ENCODE measurements at regions not wholly inside any gene's neighbourhood (a gene's known extent, or its start where the extent isn't known, plus 50 kb on each side); places are given as distances from the start of the nearest gene placed in this dataset.

DNA sequence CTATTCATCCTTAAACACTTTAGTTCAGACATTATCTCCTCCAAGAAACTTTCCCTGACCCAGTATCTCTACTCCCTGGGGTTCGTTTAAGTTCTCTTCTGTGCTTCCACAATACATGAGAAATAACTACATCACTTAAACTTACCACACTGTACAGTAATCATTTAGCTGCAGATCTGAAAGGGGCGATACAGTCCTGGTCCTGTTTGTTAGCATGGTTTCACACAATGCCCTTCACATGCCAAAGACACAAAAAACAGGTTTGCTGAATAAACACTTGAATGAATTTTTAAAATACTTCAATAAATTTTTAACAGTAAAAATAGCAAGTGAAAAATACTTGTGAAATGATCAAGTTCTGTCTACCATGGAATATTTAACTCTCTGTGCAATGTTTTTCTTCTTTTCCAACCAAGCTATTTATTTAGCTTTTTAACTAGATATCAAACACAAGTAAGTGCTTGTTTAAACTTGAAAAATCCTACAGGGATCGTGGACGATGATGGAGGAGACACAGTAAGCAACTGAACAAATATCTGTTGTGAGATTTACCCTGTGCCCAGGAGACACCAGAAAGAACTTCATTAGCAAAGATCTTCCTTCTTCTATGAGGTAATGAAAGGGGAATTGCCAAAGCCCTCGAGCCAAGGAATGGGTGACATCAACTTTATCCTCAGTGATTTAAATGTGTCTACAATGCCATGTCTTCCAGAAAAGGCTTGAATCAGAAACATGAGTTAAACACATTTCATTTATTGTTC is 255.6 kb upstream of the GRIP1 start:
- intact Hi-C loops (cut with micrococcal nuclease; ENCODE audit: unreplicated experiment) (no loop called here), in situ Hi-C loops (cut with HindIII; ENCODE audit: extremely low pct_ligation_motif_present, low pct_unique_long_range_greater_than_20kb) (no loop called here)
- Histone ChIP-seq H3K9me3 (ENCODE audit: low read length) (no peaks in the 10 kb centered on the region), H2AFZ (ENCODE audit: low read length) (no peak overlapping the region), H3K27ac (ENCODE audit: extremely low read length, insufficient read depth, low read length) (no peak overlapping the region), H3K9ac (ENCODE audit: insufficient read depth, low read depth, low read length) (no peak overlapping the region), H3K4me2 (ENCODE audit: low read depth, low read length) (no peak overlapping the region), H3K79me2 (ENCODE audit: insufficient read depth, low read length) (no peaks in the 10 kb centered on the region), H3K4me3 (replicated peaks in 1 of 3; ENCODE audit: insufficient read depth in 1 of 3, low read depth in 2 of 3, low read length in 3 of 3) (no peak overlapping the region), H3K4me1 (ENCODE audit: insufficient read depth, low read length) (no peaks in the 10 kb centered on the region), H4K20me1 (ENCODE audit: insufficient read depth, low read length) (no peaks in the 10 kb centered on the region), H3K27me3 (ENCODE audit: control insufficient read depth in 1 of 2, insufficient read depth in 2 of 2, low read length in 2 of 2) (no peaks in the 10 kb centered on the region), H3K36me3 (replicated peaks in 1 of 2; ENCODE audit: control insufficient read depth in 1 of 2, insufficient read depth in 2 of 2, low read length in 2 of 2) (no peaks in the 10 kb centered on the region)
- DNase-seq (ENCODE audit: low spot score), result no peak
- FAIRE-seq, result no peak
- no peak for ATAC-seq
- POLR2A ChIA-PET, result no interaction called here
- 0% methylated on average over 5 of the region's 5 CpGs for WGBS (ENCODE audit: low lambda C conversion rate)
- TF ChIP-seq, protein P1, sequence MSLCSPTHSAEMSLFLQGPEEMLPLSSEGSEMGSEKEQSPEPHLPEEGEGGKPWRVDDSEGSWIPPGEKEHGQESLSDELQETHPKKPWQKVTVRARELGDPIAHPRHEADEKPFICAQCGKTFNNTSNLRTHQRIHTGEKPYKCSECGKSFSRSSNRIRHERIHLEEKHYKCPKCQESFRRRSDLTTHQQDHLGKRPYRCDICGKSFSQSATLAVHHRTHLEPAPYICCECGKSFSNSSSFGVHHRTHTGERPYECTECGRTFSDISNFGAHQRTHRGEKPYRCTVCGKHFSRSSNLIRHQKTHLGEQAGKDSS (CRISPR knock-in tag; IDR thresholded peaks at IDR 0.05; ENCODE audit: borderline replicate concordance, low read depth), result no peak
- TF ChIP-seq, protein P2, sequence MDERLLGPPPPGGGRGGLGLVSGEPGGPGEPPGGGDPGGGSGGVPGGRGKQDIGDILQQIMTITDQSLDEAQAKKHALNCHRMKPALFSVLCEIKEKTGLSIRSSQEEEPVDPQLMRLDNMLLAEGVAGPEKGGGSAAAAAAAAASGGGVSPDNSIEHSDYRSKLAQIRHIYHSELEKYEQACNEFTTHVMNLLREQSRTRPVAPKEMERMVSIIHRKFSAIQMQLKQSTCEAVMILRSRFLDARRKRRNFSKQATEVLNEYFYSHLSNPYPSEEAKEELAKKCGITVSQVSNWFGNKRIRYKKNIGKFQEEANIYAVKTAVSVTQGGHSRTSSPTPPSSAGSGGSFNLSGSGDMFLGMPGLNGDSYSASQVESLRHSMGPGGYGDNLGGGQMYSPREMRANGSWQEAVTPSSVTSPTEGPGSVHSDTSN (CRISPR knock-in tag; IDR thresholded peaks at IDR 0.05), result no peak
- no peak for TF ChIP-seq STAT5B (CRISPR knock-in tag; IDR thresholded peaks at IDR 0.05)
- TF ChIP-seq, protein P3, sequence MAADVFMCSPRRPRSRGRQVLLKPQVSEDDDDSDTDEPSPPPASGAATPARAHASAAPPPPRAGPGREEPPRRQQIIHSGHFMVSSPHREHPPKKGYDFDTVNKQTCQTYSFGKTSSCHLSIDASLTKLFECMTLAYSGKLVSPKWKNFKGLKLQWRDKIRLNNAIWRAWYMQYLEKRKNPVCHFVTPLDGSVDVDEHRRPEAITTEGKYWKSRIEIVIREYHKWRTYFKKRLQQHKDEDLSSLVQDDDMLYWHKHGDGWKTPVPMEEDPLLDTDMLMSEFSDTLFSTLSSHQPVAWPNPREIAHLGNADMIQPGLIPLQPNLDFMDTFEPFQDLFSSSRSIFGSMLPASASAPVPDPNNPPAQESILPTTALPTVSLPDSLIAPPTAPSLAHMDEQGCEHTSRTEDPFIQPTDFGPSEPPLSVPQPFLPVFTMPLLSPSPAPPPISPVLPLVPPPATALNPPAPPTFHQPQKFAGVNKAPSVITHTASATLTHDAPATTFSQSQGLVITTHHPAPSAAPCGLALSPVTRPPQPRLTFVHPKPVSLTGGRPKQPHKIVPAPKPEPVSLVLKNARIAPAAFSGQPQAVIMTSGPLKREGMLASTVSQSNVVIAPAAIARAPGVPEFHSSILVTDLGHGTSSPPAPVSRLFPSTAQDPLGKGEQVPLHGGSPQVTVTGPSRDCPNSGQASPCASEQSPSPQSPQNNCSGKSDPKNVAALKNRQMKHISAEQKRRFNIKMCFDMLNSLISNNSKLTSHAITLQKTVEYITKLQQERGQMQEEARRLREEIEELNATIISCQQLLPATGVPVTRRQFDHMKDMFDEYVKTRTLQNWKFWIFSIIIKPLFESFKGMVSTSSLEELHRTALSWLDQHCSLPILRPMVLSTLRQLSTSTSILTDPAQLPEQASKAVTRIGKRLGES (CRISPR knock-in tag; IDR thresholded peaks at IDR 0.05; ENCODE audit: borderline replicate concordance), result no peak
- TF ChIP-seq, protein P4, sequence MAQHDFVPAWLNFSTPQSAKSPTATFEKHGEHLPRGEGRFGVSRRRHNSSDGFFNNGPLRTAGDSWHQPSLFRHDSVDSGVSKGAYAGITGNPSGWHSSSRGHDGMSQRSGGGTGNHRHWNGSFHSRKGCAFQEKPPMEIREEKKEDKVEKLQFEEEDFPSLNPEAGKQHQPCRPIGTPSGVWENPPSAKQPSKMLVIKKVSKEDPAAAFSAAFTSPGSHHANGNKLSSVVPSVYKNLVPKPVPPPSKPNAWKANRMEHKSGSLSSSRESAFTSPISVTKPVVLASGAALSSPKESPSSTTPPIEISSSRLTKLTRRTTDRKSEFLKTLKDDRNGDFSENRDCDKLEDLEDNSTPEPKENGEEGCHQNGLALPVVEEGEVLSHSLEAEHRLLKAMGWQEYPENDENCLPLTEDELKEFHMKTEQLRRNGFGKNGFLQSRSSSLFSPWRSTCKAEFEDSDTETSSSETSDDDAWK (CRISPR knock-in tag; IDR thresholded peaks at IDR 0.05), result no peak
- TF ChIP-seq, protein P5, sequence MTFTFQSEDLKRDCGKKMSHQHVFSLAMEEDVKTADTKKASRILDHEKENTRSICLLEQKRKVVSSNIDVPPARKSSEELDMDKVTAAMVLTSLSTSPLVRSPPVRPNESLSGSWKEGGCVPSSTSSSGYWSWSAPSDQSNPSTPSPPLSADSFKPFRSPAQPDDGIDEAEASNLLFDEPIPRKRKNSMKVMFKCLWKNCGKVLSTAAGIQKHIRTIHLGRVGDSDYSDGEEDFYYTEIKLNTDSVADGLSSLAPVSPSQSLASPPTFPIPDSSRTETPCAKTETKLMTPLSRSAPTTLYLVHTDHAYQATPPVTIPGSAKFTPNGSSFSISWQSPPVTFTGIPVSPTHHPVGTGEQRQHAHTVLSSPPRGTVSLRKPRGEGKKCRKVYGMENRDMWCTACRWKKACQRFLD (CRISPR knock-in tag; IDR thresholded peaks at IDR 0.05; ENCODE audit: borderline replicate concordance), result no peak
- TF ChIP-seq ZNF660 (CRISPR knock-in tag; IDR thresholded peaks at IDR 0.05; ENCODE audit: borderline replicate concordance, low read depth), result no peak
- no peak for TF ChIP-seq ZNF788 (CRISPR knock-in tag; IDR thresholded peaks at IDR 0.05; ENCODE audit: borderline replicate concordance)
- CTCF ChIA-PET (ENCODE audit: low intra/inter-chr PET ratio, low total read pairs), result no interaction called here
- no TSS peak for BruUV-seq (replicated peaks)

Data from HepG2 (cell line).